IPS-18c (cell line): ENCODE measurements at regions not wholly inside any gene's neighbourhood (a gene's known extent, or its start where the extent isn't known, plus 50 kb on each side); places are given as distances from the start of the nearest gene placed in this dataset.
"Not testable (repeated sequence)": the region's sequence is repeated elsewhere in the genome, so short reads cannot be mapped to it uniquely, and the experiment has no call there.

ENCODE experiments used
- H3K4me3 ChIP-seq: 2 replicates; pipeline ENCODE4 v1.7.0; 2013; ENCODE audit warnings: low read depth, mild to moderate bottlenecking, low read length, moderate library complexity; ENCODE audit not compliant: insufficient read depth
- H3K9me3 ChIP-seq: one replicate; pipeline ENCODE4 v1.6.1; 2013; ENCODE audit warnings: mild to moderate bottlenecking, low read length, moderate library complexity; ENCODE audit not compliant: control insufficient read depth, insufficient read depth

- not testable (repeated sequence) for H3K4me3 ChIP-seq, H3K9me3 ChIP-seq
Observed at GRCh38 chrX:74025145-74025544, 172.6 kb upstream of the XIST start.

DNA sequence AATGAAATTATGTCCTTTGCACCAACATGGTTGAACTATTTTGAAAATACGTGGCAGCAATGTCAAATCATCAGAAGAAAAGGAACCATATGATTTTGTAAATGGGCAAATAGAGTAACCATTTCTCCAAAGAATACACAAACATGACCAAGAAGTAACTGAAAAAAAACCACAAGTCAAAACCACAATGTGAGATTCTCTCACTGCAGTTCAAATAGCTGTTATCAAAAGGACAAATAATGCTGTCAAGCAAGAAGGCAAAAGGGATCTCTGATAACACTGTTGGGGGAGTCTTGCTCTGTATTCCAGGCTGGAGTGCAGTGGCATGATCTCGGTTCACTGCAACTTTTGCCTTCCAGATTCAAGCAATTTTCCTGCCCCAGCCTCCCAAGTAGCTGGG, 170.7 kb upstream of the XIST start:
- no peak overlapping the region for H3K4me3 ChIP-seq

DNA sequence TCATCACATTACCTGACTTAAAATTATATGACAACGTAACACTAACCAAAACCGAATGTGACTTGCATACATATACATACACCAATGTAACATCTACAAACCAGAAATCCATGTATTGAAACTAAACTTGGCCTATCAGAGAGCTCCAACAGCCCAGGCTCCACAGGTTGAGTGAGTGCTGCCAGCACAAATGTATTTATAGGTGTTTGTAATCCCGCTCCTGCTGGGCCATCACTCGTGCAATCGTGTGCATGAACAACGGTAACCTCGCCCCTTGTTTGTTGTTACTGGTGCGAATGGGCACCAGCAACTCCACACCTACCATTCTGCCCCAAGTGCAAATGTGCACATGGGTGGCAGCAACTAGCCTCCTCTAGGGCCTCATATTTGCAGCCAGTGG, 165.7 kb upstream of the XIST start:
- no peak overlapping the region for H3K4me3 ChIP-seq
- no peaks in the 10 kb centered on the region for H3K9me3 ChIP-seq

More for the DNA sequence above, 170.7 kb upstream of the XIST start:
- no peaks in the 10 kb centered on the region for H3K9me3 ChIP-seq

DNA sequence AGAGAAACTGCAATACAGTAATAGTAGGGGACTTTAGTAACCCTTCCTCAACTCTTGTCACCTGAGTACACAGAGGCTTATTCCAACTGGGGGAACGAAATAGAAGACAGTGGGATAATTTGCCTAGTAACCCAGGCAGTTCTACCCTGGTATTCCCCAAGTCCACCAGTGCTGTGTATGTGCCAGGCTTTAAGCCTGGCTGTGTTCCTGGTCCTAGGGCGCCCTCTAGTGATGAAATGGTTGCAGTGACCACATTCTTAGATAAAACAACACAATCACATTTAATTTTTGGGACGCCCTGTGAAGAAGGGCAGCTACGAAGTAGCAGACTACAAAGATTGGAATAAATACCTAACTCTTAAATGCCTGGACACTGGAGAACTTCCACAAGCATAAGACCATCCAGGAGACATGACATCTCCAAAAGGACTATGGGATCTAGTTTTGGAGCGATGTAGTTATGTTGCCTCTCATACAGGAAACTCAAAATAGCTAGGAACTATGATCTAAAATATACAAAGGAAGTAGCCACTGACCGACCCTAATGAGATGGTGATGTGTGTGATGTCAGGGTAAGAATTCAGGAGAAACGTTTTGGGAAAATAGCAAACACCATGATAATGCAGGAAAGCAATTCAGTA, 163.0 kb upstream of the XIST start:
- no peaks in the 10 kb centered on the region for H3K9me3 ChIP-seq

DNA sequence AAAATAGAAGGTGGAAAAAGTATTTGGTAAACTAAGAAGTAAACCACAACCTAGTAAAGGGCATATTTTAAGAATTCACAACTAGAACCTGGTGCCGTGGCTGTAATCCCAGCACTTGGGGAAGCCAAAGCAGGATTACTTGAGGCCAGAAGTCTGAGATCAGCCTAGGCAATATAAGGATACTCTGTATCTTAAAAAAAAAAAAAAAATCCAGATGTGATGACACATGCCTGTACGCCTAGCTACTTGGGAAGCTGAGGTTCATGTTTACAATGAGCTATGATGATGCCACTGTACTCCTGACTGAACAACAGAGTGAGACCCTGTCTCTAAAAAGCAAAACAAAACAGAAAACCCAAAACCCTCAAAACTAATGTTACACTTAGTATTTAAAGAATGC, 156.5 kb upstream of the XIST start:
- no peak overlapping the region for H3K4me3 ChIP-seq
- H3K9me3 ChIP-seq: no peaks in the 10 kb centered on the region

More for the DNA sequence above, 163.0 kb upstream of the XIST start:
- H3K4me3 ChIP-seq: no peak overlapping the region

DNA sequence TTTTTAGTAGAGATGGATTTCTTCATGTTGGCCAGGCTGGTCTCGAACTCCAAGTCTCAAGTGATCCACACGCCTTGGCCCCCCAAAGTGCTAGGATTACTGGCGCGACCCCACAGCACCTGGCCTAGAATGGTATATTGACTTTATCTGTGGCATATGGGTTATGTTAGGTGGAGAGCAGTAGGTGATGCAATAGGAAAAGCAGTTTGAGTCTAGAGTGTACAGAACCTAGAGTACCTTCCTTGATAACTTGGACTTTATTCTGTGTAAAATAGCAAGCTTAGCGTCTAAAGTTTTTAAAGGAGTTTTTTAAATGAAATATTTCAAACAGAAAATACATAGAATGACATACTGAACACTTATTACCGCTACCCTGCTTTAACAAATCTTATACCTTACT, 139.5 kb upstream of the XIST start:
- no peaks in the 10 kb centered on the region for H3K9me3 ChIP-seq
- no peak overlapping the region for H3K4me3 ChIP-seq

DNA sequence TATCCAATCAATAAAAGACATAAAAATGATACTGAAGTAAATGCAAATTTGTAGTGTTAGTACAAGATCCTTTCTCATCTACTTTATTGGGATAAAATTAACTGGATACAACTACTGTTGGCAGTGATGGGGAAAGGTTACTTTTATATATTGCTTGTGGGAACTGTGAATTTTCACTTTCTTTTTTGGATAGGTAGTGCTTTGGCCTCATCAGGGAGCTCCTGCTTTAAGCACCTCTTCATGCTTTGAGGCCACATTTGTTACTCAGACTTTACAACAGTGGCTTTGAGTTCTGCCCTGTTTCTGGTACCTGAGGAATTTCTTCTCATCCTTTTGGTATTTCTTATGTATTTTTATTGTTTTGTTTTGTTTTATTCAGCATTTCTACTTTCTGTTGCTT, 134.7 kb upstream of the XIST start:
- H3K9me3 ChIP-seq: no peaks in the 10 kb centered on the region
- no peak overlapping the region for H3K4me3 ChIP-seq

GRCh38 chrX:73979551-73980131, 127.1 kb upstream of the XIST start:
- no peak overlapping the region for H3K4me3 ChIP-seq
- no peaks in the 10 kb centered on the region for H3K9me3 ChIP-seq

- H3K4me3 ChIP-seq: no peak overlapping the region
- no peaks in the 10 kb centered on the region for H3K9me3 ChIP-seq
Observed at GRCh38 chrX:73977542-73978169, 125.1 kb upstream of the XIST start.

DNA sequence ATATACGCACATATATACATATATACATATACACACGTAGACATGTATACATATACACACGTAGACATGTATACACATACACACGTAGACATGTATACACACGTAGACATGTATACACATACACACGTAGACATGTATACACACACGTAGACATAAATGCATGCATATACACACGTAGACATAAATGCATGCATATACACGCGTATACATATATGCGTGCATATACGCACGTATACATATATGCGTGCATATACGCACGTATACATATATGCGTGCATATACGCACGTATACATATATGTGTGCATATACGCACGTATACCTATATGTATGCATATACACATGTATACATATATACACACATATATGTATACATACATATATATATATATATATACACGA, 114.9 kb upstream of the XIST start:
- H3K9me3 ChIP-seq, H3K4me3 ChIP-seq: not testable (repeated sequence)

GRCh38 chrX:73965833-73966232, 113.3 kb upstream of the XIST start:
- H3K4me3 ChIP-seq: no peak overlapping the region
- no peaks in the 10 kb centered on the region for H3K9me3 ChIP-seq

DNA sequence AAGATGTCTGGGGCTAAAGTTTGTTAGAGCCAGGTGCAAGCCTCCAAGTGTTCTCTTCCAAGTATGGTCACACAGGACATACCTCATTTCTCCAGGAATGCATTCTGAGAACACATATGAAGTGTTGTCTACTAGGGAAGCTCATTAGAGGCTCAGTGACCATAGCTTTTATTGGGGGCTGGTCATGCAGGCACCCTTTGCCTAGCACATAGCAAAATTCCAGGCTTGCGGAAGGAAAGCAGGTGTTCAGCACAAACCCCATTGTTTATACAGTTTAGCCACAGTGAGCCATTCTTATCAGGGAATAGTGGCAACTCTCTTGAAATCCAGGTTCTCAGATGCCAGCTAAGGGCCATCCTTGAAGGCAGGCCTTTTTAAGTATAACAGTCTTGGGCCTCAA, 112.1 kb upstream of the XIST start:
- Histone ChIP-seq H3K9me3 (no peaks in the 10 kb centered on the region), H3K4me3 (no peak overlapping the region)

DNA sequence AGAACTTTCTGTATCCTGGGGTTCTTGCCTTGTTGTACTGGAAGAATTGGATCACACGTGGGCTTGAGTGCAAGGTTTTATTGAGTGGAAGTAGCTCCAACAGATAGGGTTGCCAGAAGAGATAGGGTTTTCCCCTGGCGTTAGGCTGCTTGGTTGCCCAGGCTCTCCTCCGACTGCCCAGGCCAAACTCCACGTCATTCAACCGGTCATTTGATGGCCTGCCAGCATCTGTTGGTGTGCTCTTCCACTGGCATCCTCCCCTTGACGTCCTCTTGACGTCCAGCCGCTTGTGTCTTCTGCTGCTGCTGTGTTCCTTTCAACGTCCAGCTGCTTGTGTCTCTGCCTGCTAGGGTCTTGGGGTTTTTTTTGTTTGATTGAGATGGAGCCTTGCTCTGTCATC, 111.2 kb upstream of the XIST start:
- H3K4me3 ChIP-seq: no peak overlapping the region
- H3K9me3 ChIP-seq: no peaks in the 10 kb centered on the region

DNA sequence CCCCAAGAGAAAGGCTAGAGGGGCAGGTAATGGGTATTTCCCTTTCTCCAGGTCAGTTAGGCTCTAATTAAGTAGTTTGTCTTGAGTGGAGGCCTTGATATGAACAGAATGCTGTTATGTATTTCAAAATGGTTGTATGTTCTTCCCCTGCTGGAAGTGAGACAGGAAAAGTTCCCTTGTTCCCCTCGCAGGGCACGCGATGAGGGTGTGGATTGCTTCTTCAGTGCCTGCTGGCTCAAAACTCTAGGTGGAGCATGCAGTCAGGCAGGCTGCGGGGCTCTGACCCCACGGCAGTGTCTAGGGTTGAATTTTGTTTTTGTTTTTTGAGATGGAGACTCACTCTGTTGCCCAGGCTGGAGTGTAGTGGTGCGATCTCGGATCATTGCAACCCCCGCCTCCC, 110.4 kb upstream of the XIST start:
- H3K4me3 ChIP-seq: no peak overlapping the region
- H3K9me3 ChIP-seq: no peaks in the 10 kb centered on the region

DNA sequence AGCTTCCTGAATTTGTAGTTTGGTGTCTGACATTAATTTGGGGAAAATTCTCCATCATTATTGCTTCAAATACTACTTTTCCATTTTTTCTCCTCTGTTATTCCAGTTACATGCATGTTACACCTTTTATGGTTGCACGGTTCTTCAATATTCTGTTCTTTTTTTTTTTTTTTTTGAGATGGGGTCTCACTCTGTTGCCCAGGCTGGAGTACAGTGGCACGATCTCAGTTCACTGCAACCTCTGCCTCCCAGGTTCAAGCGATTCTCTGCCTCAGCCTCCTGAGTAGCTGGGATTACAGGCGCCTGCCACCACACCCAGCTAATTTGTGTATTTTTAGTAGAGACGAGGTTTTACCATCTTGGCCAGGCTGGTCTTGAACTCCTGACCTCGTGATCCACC, 109.4 kb upstream of the XIST start:
- not testable (repeated sequence) for H3K4me3 ChIP-seq, H3K9me3 ChIP-seq

DNA sequence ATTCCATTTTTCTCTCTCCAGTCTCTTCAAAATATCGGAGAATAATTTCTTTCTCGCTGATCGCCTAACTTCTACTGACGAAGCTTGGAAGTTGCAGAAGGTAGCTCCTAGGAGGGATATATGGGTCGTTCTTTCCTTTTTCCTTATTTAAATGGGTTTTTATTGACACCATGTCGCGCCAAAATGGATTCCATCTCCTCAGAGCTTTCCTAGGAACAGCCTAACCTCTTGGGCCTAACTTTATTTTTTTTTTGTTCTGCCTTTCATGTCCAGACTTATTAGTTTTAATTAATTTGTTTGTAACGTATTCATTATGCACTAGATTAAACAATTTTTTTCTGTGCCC, 92.0 kb upstream of the XIST start:
- H3K9me3 ChIP-seq: no peaks in the 10 kb centered on the region
- H3K4me3 ChIP-seq: peak overlapping the region; percentile 84

DNA sequence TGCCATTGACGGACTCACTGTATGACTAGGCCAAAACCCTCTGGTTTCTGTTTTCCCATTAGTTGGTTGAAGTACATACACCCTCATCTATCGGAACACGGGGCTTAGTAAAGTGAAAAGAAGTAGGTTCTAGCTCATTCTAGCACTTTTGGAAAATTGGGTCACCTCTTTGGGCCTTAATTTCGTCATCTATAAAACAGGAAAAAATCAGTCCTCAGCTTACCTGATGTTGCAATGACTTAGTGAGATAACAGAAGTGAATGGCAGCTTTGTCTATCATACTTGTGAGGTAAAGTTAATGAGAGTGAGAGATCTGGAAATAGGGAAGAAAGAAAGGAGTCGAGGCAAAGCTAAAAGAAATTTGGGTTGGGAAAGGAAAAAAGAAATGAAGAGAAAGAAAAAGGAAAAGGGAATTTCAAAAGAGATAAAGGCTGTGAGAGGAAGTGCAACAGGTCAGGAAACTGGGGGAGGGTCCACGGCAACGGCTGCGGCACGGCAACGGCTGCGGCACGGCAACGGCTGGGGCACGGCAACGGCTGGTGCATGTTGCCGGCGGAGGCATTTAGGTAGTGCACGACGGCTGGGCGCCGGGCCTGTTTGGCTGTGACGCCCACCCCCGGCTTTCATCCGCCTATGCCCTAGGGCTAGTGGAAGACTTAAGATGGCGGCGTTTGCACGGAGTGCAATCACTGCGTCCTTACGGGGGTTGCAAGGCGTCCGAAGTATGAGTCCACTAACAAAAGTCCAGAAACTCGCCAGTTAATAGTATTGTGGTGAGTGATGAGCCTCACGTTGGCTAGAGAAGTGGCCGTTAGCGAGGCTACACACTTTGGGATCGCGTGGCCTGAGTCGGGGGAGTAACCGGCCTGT, 91.4 kb upstream of the XIST start:
- H3K4me3 ChIP-seq: peak overlapping the region; percentile 84
- no peaks in the 10 kb centered on the region for H3K9me3 ChIP-seq

DNA sequence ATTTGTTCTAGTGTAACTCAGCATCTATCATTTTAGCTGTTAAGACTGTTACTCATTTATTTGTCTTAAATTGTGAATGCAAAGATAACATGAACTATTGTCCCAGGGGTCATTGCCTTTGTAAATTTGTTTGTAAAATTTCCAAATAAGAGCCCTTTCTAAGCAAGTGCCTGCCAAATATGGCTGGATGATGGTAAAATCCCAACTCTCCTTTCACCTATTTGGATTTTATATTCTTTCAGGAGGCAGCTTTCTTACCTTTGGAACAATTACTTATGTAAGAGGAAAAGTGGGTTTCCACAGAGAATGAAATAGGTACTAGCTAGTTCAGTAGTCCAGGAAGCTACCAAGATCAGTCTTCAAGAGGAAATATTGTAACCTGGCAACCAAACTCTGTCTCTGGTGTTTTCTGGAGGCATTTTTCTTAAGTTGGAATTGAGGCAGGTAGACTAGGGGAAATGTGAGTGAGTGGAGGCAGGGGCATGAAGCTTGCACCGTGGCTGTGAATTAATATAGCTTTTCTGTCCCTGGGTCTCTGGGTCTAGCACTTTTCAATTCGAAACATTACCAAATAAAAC, 88.5 kb upstream of the XIST start:
- H3K9me3 ChIP-seq: no peaks in the 10 kb centered on the region
- H3K4me3 ChIP-seq: no peak overlapping the region
